ENCODE measurements at regions not wholly inside any gene's neighbourhood (a gene's known extent, or its start where the extent isn't known, plus 50 kb on each side); places are given as distances from the start of the nearest gene placed in this dataset.

- no TSS peak for BruUV-seq (replicated peaks)
- TF ChIP-seq TARDBP (IDR thresholded peaks at IDR 0.05; ENCODE audit: borderline replicate concordance) (no peak), EGR1 (IDR thresholded peaks at IDR 0.05; ENCODE audit: borderline replicate concordance in 1 of 2, low read depth in 2 of 2, low read length in 2 of 2) (no peak)
- ChIA-PET POLR2A (no interaction called here), CTCF (interaction anchor here (0.7 to 1.0 kb wide), 4 partner anchors 11 to 709 kb away, joined by 3 read pairs; no protein-coding TSS in a partner anchor), SMC1A (ENCODE audit: uncharacterized antibody, unreplicated experiment) (interaction anchor here (0.9 to 5.7 kb wide), 4 partner anchors 10 to 426 kb away, joined by 3 to 55 read pairs (median 4); no protein-coding TSS in a partner anchor), RAD21 (ENCODE audit: unreplicated experiment) (interaction anchor here (1.0 to 7.2 kb wide), 3 partner anchors 10 to 406 kb away, joined by 3 to 63 read pairs (median 5); no protein-coding TSS in a partner anchor)
- DNase-seq (ENCODE audit: low read depth, low spot score) (no peak), ATAC-seq (no peak), FAIRE-seq (no peak)
- WGBS (ENCODE audit: insufficient coverage, insufficient replicate concordance, low lambda C conversion rate, missing lambda C conversion rate) = 0% methylated on average over 1 of the region's 1 CpG
- H3K4me2 ChIP-seq (ENCODE audit: control insufficient read depth, insufficient read depth) = no peak overlapping the region
- H3K4me3 ChIP-seq = no peak overlapping the region
- H2AFZ ChIP-seq (ENCODE audit: control insufficient read depth, low read depth, low read length) = no peak overlapping the region
- in situ Hi-C loops (cut with MboI) = no loop called here
- no peaks in the 10 kb centered on the region for H3K36me3 ChIP-seq (ENCODE audit: control insufficient read depth in 2 of 2, insufficient read depth in 2 of 2, low read length in 1 of 2)
- no peaks in the 10 kb centered on the region for H3K9me3 ChIP-seq (replicated peaks; ENCODE audit: control insufficient read depth, insufficient read depth, low read length)
- no peaks in the 10 kb centered on the region; a peak in 1 of 4 replicates for H3K27me3 ChIP-seq (replicated peaks in 1 of 2; ENCODE audit: control insufficient read depth in 2 of 2, insufficient read depth in 2 of 2, low read length in 1 of 2)
- no peaks in the 10 kb centered on the region for H3K4me1 ChIP-seq (ENCODE audit: control insufficient read depth, insufficient read depth, low read length)
- H3K9ac ChIP-seq (ENCODE audit: control insufficient read depth, insufficient read depth, low read length) = no peak overlapping the region
- intact Hi-C loops (cut with micrococcal nuclease; ENCODE audit: unreplicated experiment) = loop anchor here (5.0 kb wide), 1 partner anchor 157 kb away; no protein-coding TSS in a partner anchor
- H3K27ac ChIP-seq (ENCODE audit: control insufficient read depth, insufficient read depth) = no peak overlapping the region
- H4K20me1 ChIP-seq (ENCODE audit: control insufficient read depth, insufficient read depth) = no peaks in the 10 kb centered on the region
- H3K79me2 ChIP-seq (ENCODE audit: control insufficient read depth, insufficient read depth, low read length) = no peaks in the 10 kb centered on the region
Observed at GRCh38 chr2:24420373-24420772, 60.0 kb upstream of the ITSN2 start.

- no peak overlapping the region for H3K4me2 ChIP-seq (ENCODE audit: control insufficient read depth, insufficient read depth)
- no peaks in the 10 kb centered on the region for H3K27me3 ChIP-seq (replicated peaks in 1 of 2; ENCODE audit: control insufficient read depth in 2 of 2, insufficient read depth in 2 of 2, low read length in 1 of 2)
- ChIA-PET POLR2A (no interaction called here), SMC1A (ENCODE audit: uncharacterized antibody, unreplicated experiment) (no interaction called here), RAD21 (ENCODE audit: unreplicated experiment) (no interaction called here), CTCF (interaction anchor here (0.6 to 2.0 kb wide), 6 partner anchors 8 to 711 kb away, joined by 3 to 9 read pairs (median 3); no protein-coding TSS in a partner anchor)
- H3K4me1 ChIP-seq (ENCODE audit: control insufficient read depth, insufficient read depth, low read length) = no peaks in the 10 kb centered on the region
- BruUV-seq (replicated peaks) = no TSS peak
- WGBS (ENCODE audit: insufficient coverage, insufficient replicate concordance, low lambda C conversion rate, missing lambda C conversion rate) = 96% methylated on average over 2 of the region's 2 CpGs
- intact Hi-C loops (cut with micrococcal nuclease; ENCODE audit: unreplicated experiment) = no loop called here
- no peaks in the 10 kb centered on the region for H3K9me3 ChIP-seq (replicated peaks; ENCODE audit: control insufficient read depth, insufficient read depth, low read length)
- no peaks in the 10 kb centered on the region for H3K79me2 ChIP-seq (ENCODE audit: control insufficient read depth, insufficient read depth, low read length)
- H3K27ac ChIP-seq (ENCODE audit: control insufficient read depth, insufficient read depth) = no peak overlapping the region
- H3K4me3 ChIP-seq = no peak overlapping the region
- DNase-seq (ENCODE audit: low read depth, low spot score) (no peak), FAIRE-seq (no peak), ATAC-seq (no peak)
- no peak for TF ChIP-seq POLR2AphosphoS5 (IDR thresholded peaks at IDR 0.05; ENCODE audit: low read length)
- TF ChIP-seq ZNF217 (IDR thresholded peaks at IDR 0.05) = no peak
- no peak for TF ChIP-seq SMAD1 (IDR thresholded peaks at IDR 0.05; ENCODE audit: low read depth, partially characterized antibody)
- no peak for TF ChIP-seq ATF2 (IDR thresholded peaks at IDR 0.05; ENCODE audit: low read length)
- TF ChIP-seq NFYB (IDR thresholded peaks at IDR 0.05; ENCODE audit: insufficient read depth, low read depth, low read length) = no peak
- TF ChIP-seq POU2F2 (IDR thresholded peaks at IDR 0.05; ENCODE audit: borderline replicate concordance, low read depth, low read length) = no peak
- H3K9ac ChIP-seq (ENCODE audit: control insufficient read depth, insufficient read depth, low read length) = no peak overlapping the region
- no peaks in the 10 kb centered on the region for H3K36me3 ChIP-seq (ENCODE audit: control insufficient read depth in 2 of 2, insufficient read depth in 2 of 2, low read length in 1 of 2)
- no peaks in the 10 kb centered on the region for H4K20me1 ChIP-seq (ENCODE audit: control insufficient read depth, insufficient read depth)
- no peak overlapping the region for H2AFZ ChIP-seq (ENCODE audit: control insufficient read depth, low read depth, low read length)
- in situ Hi-C loops (cut with MboI) = no loop called here
Observed at GRCh38 chr2:24418166-24418841, 58.0 kb upstream of the ITSN2 start.
